GM12891 (cell line): ENCODE measurements at regions not wholly inside any gene's neighbourhood (a gene's known extent, or its start where the extent isn't known, plus 50 kb on each side); places are given as distances from the start of the nearest gene placed in this dataset.

Experiments
- PAX5 ChIP-seq: IDR thresholded peaks from 2 replicates; pipeline ENCODE4 v1.6.1; 2011; ENCODE audit warnings: low read length, moderate library complexity, mild to moderate bottlenecking; ENCODE audit not compliant: insufficient read depth, severe bottlenecking
- POLR2A ChIP-seq: IDR thresholded peaks from 2 replicates; pipeline ENCODE4 v1.6.1; 2011; ENCODE audit warnings: low read depth, low read length, control low read depth
- POLR2AphosphoS5 ChIP-seq: IDR thresholded peaks from 2 replicates; pipeline ENCODE4 v1.6.1; 2011; ENCODE audit warnings: low read depth, low read length, control low read depth
- POU2F2 ChIP-seq: IDR thresholded peaks from 2 replicates; pipeline ENCODE4 v1.6.1; 2011; ENCODE audit warnings: low read depth, mild to moderate bottlenecking, control low read depth, low read length, moderate library complexity
- SPI1 ChIP-seq: IDR thresholded peaks from 2 replicates; pipeline ENCODE4 v1.6.1; 2011; ENCODE audit warnings: low read depth, low read length, control low read depth
- TAF1 ChIP-seq: IDR thresholded peaks from 2 replicates; pipeline ENCODE4 v1.6.1; 2011; ENCODE audit warnings: low read depth, low read length, control low read depth

DNA sequence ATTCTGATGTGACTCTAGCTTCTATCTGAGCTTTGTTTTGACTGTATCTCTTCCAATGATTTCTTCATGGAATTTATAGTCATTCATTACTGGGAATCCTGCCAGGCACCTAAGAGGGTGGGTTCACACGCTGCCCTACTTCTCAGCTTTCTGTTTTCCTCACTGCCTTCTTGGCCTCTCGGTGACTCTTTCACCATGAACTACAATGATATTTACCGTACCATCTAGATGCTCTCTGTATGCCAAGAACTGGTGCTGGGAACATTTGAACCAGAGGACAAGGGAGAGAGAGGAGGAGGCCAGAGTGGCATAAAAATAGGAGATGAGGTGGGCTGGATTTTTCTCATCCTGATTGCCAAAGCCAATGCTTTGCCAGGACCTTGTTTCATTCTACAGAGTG lies 280.0 kb upstream of the P2RY1 start:
- TF ChIP-seq POLR2A, result no peak
- no peak for TF ChIP-seq TAF1
- TF ChIP-seq POLR2AphosphoS5, result no peak
- no peak for TF ChIP-seq SPI1
- TF ChIP-seq PAX5, result no peak
- TF ChIP-seq POU2F2, result no peak
